IPS DF 6.9 (cell line): ENCODE measurements at regions not wholly inside any gene's neighbourhood (a gene's known extent, or its start where the extent isn't known, plus 50 kb on each side); places are given as distances from the start of the nearest gene placed in this dataset.
"Not testable (repeated sequence)": the region's sequence is repeated elsewhere in the genome, so short reads cannot be mapped to it uniquely, and the experiment has no call there.

Source experiments
- DNase-seq: peaks from one replicate; pipeline ENCODE4 v3.0.0-alpha.2; 2013; ENCODE audit warnings: low read depth, low spot score
- H3K27ac ChIP-seq: one replicate; pipeline ENCODE4 v1.5.1; 2013; ENCODE audit warnings: low read length, control low read depth
- H3K27me3 ChIP-seq: 2 replicates; pipeline ENCODE4 v1.6.1; 2013; ENCODE audit warnings: mild to moderate bottlenecking, low read length; ENCODE audit not compliant: control insufficient read depth, insufficient read depth
- H3K36me3 ChIP-seq: 2 replicates; pipeline ENCODE4 v1.6.1; 2013; ENCODE audit warnings: low read length; ENCODE audit not compliant: control insufficient read depth, insufficient read depth
- H3K4me1 ChIP-seq: 2 replicates; pipeline ENCODE4 v1.6.1; 2013; ENCODE audit warnings: low read length; ENCODE audit not compliant: control insufficient read depth, insufficient read depth
- H3K4me3 ChIP-seq: 2 replicates; pipeline ENCODE4 v1.5.1; 2013; ENCODE audit warnings: mild to moderate bottlenecking, low read length
- H3K9me3 ChIP-seq: 2 replicates; pipeline ENCODE4 v1.6.1; 2013; ENCODE audit warnings: low read length, inconsistent platforms; ENCODE audit not compliant: control insufficient read depth, insufficient read depth
- WGBS: extraction: QIAGEN DNeasy Blood & Tissue Kit; methylation state at CpG from one replicate; pipeline ENCODE4 v1.1.7; 2013; ENCODE audit warnings: mixed read lengths, missing lambda C conversion rate; ENCODE audit not compliant: insufficient read length, insufficient coverage; 5-methylcytosine and 5-hydroxymethylcytosine counted together

DNA sequence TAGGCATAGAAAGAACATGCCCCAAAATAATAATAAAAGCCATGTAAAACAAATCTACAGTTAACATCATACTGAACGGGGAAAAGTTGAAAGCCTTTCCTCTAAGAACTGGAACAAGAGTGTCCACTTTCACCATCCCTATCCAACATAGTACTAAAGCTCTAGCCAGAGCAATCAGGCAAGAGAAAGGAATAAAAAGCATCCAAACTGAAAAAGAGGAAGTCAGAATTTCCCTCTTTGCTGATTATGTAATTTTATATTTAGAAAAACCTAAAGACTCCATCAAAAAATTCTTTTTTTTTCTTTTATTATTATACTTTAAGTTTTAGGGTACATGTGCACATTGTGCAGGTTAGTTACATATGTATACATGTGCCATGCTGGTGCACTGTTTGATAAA is 661.6 kb upstream of the CBLB start:
- Histone ChIP-seq H3K4me1 (no peaks in the 10 kb centered on the region; the same call in 1 of the 2 replicates), H3K27ac (no peak overlapping the region), H3K9me3 (no peaks in the 10 kb centered on the region), H3K36me3 (no peaks in the 10 kb centered on the region), H3K27me3 (no peaks in the 10 kb centered on the region), H3K4me3 (no peak overlapping the region)
- WGBS: no CpG with 5 or more reads among the region's 1 CpG
- DNase-seq: no peak

DNA sequence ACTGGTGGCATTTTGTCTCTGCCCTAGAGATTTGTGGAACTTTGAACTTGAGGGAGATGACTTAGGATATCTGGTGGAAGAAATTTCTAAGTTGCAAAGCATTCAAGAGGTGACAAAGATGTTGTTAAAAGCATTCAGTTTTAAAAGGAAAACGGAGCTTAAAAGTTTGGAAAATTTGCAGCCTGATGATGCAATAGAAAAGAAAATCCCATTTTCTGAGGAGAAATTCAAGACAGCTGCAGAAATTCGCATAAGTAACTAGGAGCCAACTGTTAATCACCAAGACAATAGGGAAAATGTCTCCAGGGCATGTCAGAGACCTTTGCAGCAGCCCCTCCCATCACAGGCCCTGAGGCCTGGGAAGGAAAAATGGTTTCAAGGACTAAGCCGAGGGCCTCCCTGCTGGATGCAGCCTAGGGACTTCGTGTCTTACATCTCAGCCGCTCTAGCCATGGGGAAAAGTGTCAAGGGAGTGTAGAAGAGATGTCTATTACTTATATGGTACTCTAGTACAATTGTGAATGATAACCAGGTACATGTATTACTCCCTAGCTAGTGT is 663.0 kb upstream of the CBLB start:
- not testable (repeated sequence) for H3K4me3 ChIP-seq, H3K36me3 ChIP-seq, H3K9me3 ChIP-seq, H3K27me3 ChIP-seq, H3K27ac ChIP-seq, DNase-seq, H3K4me1 ChIP-seq
- WGBS: no CpG with 5 or more reads among the region's 5 CpGs

DNA sequence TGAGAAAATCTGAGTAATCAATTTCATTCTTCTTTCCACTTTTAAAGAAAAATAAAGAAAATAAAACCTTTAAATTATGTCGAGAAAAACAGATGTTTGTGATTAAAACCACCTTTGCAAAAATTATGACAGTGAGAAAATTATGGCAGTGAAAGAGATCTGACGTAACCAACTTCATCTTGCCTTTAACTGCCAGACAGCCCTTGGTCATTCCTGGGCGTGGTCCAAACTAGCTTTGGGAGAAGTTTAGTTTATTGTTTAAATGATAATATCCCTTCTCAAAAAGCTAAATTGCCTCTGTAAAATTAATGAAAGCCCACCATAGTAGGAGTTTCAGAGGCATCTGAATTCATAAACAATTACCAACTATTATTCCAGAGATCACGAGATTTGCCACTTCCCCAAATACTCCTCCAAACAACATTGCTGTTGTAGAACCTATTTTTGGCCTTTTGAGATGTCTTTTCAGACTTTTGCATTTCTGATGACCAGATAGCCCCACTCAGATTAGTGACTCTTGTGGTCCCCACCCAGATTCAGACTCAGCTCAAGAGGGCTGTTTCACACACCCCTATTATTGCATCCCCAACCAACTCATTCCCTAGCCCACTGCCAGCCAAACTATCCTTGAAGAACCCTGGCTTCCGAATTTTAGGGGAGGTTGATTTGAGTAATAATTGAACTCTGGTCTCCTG is 664.4 kb upstream of the CBLB start:
- no peaks in the 10 kb centered on the region for H3K36me3 ChIP-seq
- no peak overlapping the region for H3K4me3 ChIP-seq
- DNase-seq: no peak
- H3K27ac ChIP-seq: no peak overlapping the region
- no CpG with 5 or more reads among the region's 5 CpGs for WGBS
- no peaks in the 10 kb centered on the region for H3K27me3 ChIP-seq
- H3K4me1 ChIP-seq: no peaks in the 10 kb centered on the region; the same call in 1 of the 2 replicates
- H3K9me3 ChIP-seq: no peaks in the 10 kb centered on the region

DNA sequence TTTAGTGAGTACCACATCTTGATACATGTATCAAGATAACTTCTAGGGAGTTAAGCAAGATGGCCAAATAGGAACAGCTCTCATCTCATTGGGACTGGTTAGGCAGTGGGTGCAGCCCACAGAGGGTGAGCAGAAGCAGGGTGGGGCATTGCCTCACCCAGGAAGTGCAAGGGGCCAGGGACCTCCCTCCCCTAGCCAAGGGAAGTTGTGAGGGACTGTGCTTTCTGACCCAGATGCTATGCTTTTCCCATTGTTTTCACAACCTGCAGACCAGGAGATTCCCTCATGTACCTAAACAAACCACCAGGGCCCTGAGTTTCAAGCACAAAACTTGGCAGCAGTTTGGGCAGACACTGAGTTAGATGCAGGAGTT is 665.0 kb upstream of the CBLB start:
- H3K9me3 ChIP-seq: no peaks in the 10 kb centered on the region
- no peaks in the 10 kb centered on the region for H3K27me3 ChIP-seq
- H3K36me3 ChIP-seq: no peaks in the 10 kb centered on the region
- H3K4me3 ChIP-seq: no peak overlapping the region
- H3K4me1 ChIP-seq: no peaks in the 10 kb centered on the region; the same call in 1 of the 2 replicates
- DNase-seq: no peak
- H3K27ac ChIP-seq: no peak overlapping the region

DNA sequence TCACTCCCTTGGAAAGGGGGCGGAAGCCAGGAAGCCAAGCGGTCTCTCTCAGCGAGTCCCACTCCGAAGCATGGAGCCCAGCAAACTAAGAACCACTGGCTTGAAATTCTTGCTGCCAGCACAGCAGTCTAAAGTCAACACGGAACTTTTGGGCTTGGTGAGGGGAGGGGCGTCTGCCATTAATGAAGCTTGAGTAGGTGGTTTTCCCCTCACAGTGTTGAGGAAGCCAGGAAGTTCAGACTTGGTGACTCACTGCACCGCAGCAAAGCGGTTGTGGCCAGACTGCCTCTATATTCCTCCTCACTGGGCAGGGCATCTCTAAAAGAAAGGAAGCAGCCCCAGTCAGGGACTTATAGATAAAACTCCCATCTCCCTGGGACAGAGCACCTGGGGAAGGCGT is 665.4 kb upstream of the CBLB start:
- no peak overlapping the region for H3K4me3 ChIP-seq
- H3K27ac ChIP-seq: no peak overlapping the region
- no peaks in the 10 kb centered on the region; the same call in 1 of the 2 replicates for H3K4me1 ChIP-seq
- H3K36me3 ChIP-seq: no peaks in the 10 kb centered on the region
- no peaks in the 10 kb centered on the region for H3K27me3 ChIP-seq
- H3K9me3 ChIP-seq: no peaks in the 10 kb centered on the region
- no peak for DNase-seq
- no CpG with 5 or more reads among the region's 9 CpGs for WGBS

DNA sequence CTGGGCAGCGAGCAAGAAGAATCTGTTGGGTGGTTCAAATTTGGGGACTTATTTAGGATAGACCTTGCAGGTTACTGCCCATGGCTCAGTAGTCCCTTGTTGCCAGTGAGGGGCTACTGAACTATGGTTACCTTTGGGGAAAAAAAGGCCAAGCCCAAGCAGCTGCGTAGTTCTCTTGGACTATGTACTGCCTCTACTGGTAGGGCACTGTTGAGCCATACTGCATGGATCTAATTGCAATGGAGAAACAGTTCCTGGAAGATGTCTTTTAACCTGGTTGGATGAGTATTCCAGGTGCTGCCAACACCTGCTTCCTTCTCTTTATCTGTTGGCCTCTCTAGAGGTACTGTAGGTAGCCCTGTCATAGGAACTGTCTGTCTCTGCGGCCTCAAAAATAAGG is 671.9 kb upstream of the CBLB start:
- Histone ChIP-seq H3K27me3 (no peaks in the 10 kb centered on the region), H3K4me3 (no peak overlapping the region), H3K9me3 (no peaks in the 10 kb centered on the region), H3K27ac (no peak overlapping the region), H3K36me3 (no peaks in the 10 kb centered on the region), H3K4me1 (no peaks in the 10 kb centered on the region)
- DNase-seq: no peak
- WGBS: no CpG with 5 or more reads among the region's 3 CpGs

DNA sequence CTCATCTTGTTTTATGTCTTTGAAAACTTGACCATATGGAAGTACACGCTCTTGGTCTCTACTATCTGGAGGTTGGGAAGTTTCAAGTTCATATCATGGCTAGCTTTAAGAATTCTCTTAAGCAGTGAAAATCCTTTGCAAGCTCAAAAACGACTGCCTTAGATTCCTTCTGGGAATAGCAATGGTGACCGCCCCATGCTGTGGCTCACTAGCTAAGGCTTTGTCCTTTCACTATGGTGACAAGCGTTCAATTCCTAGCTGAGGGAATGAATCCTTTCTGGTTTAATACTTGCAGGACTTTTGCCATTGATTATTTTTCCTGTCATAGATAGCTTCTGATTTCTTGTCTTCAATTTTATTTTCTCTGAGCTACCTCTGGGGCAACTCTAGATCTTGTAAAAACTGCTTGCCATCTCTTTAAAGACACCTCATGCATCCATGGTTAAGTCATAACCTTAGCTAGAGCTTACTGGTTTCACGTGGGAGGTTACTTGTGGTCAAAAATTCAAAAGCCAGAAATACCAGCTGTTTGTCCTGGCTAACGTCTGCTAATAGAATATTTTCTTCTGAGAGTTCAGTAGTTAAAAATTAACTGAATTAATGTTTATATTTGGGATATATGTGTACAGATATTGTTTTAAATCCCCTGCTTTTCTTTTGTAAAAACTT is 673.4 kb upstream of the CBLB start:
- Histone ChIP-seq H3K4me3 (no peak overlapping the region), H3K9me3 (no peaks in the 10 kb centered on the region), H3K36me3 (no peaks in the 10 kb centered on the region), H3K4me1 (no peaks in the 10 kb centered on the region), H3K27me3 (no peaks in the 10 kb centered on the region), H3K27ac (no peak overlapping the region)
- no peak for DNase-seq
- whole genome bisulfite sequencing: no CpG with 5 or more reads among the region's 6 CpGs

DNA sequence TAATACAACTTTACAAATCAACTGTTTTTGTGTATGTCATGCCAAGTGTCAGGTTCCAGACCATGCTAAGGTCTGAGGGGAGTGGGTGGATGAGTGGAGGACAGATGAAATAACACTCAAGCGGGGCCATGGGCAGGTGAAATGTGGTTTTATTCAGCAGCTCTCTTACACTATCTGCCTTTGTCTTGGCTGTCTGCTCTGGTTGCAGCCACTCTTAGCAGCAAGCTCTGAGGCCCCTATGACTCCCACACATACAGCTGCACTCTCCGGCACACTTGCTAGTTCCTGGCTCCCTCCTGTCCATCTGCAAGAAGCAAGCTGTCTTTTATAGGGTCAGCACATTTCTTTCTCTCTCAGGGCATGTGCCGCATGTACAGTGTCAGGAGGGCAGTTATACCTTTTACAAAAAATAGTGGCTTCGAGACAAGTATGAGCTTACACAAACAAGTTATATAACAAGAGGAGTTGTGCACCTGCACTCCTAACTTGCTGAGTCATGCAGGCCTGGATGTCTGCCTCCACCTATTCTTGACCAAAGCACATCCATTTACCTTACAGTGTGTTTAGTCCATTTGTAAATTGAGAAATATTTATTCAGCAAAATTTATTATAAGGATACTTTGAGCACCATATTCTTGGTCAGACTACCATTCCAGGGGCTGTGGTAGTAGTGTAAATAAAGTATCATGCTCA is 683.7 kb upstream of the CBLB start:
- WGBS: no CpG with 5 or more reads among the region's 4 CpGs
- H3K9me3 ChIP-seq: no peaks in the 10 kb centered on the region
- no peak overlapping the region for H3K27ac ChIP-seq
- DNase-seq: no peak
- no peaks in the 10 kb centered on the region for H3K36me3 ChIP-seq
- no peaks in the 10 kb centered on the region for H3K4me1 ChIP-seq
- no peaks in the 10 kb centered on the region for H3K27me3 ChIP-seq
- no peak overlapping the region for H3K4me3 ChIP-seq

DNA sequence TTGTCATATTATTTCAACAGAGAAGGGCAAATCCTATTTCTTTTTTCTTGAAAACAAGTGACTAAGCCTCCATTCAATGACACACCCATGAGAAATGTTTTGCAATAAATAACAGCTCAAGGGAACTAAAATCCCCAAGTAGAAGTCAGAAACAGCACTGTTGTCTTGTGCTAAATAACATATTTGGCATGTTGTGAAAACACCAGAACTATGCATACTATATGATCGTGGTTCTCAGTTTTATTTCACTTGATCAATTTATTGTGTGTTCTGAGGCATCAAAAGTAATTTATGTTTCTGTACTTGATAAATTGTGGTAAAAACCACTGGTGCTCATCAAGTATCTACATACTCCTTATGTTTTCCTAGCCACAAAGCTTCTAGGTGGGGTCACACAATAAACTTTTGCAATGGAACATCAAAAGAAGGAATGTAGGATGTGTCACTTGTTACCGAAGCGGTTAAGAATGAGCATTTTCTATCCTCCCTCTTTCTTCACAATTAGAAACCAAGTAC is 691.7 kb upstream of the CBLB start:
- H3K36me3 ChIP-seq: no peaks in the 10 kb centered on the region
- no peak overlapping the region for H3K27ac ChIP-seq
- H3K27me3 ChIP-seq: no peaks in the 10 kb centered on the region
- whole genome bisulfite sequencing: no CpG with 5 or more reads among the region's 3 CpGs
- H3K4me3 ChIP-seq: no peak overlapping the region
- no peaks in the 10 kb centered on the region for H3K4me1 ChIP-seq
- DNase-seq: no peak
- no peaks in the 10 kb centered on the region for H3K9me3 ChIP-seq

DNA sequence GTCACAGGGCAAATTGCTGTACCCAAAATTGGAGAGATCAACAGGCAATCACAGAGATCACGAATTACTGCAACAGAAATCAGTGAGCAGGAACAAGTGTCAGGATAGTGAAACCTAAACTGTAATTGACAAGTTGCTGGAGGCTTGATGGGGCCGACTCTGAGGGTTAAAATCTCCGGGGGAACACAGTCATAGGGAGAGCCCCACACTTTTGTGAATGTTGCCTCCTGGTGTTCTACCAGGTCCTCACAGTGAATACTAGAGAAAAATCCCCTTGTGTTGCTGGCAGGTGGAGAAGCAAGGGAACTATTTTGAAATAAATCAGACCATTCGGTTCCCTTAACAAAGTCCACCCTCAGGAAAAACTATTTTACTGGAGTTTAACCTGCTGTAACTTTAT is 697.5 kb upstream of the CBLB start:
- H3K4me1 ChIP-seq: no peaks in the 10 kb centered on the region
- no CpG with 5 or more reads among the region's 4 CpGs for WGBS
- DNase-seq: no peak
- no peaks in the 10 kb centered on the region for H3K36me3 ChIP-seq
- no peaks in the 10 kb centered on the region for H3K9me3 ChIP-seq
- H3K27me3 ChIP-seq: no peaks in the 10 kb centered on the region
- H3K27ac ChIP-seq: no peak overlapping the region
- H3K4me3 ChIP-seq: no peak overlapping the region
